GM12878 (cell line): ENCODE measurements at regions not wholly inside any gene's neighbourhood (a gene's known extent, or its start where the extent isn't known, plus 50 kb on each side); places are given as distances from the start of the nearest gene placed in this dataset.

ENCODE experiments used
- CEBPB ChIP-seq, 2 experiments: fragments of 150-350 bp in 1 of 2; IDR thresholded peaks; 2 replicates each; pipeline ENCODE4 v1.6.1; 2012 to 2014; ENCODE audit warnings: low read depth in 2 of 2, low read length in 2 of 2, borderline replicate concordance in 1 of 2, inconsistent platforms in 1 of 2
- EP300 ChIP-seq, 2 experiments: fragments of 150-350 bp in 1 of 2; IDR thresholded peaks; 2 replicates each; pipeline ENCODE4 v1.6.1; 2011 to 2012; ENCODE audit warnings: low read depth in 2 of 2, low read length in 2 of 2, borderline replicate concordance in 1 of 2, improper control_type of control experiment in 1 of 2, inconsistent platforms in 1 of 2; ENCODE audit not compliant: control insufficient read depth in 1 of 2
- MEF2B ChIP-seq: fragments of 450-650 bp; IDR thresholded peaks from 2 replicates; pipeline ENCODE4 v1.6.1; 2018; ENCODE audit warnings: mild to moderate bottlenecking, moderate library complexity; ENCODE audit not compliant: partially characterized antibody, poor library complexity, severe bottlenecking
- POLR2AphosphoS5 ChIP-seq: IDR thresholded peaks from 2 replicates; pipeline ENCODE4 v1.6.1; 2011; ENCODE audit warnings: mild to moderate bottlenecking, low read length, inconsistent platforms
- SMC3 ChIP-seq: IDR thresholded peaks from 2 replicates; pipeline ENCODE4 v1.6.1; 2011; ENCODE audit warnings: low read length, improper control_type of control experiment, borderline replicate concordance
- ZNF274 ChIP-seq: IDR thresholded peaks from one replicate; pipeline ENCODE4 v1.8.0; 2011; ENCODE audit not compliant: insufficient read length, insufficient read depth
- TF ChIP-seq, protein P1 (sequence below), 3 experiments: IDR thresholded peaks in 2 of 3; conservative IDR thresholded peaks in 1 of 3; 2 replicates each; pipeline ENCODE4 v1.5.1; 2011; ENCODE audit warnings: low read depth in 3 of 3, low read length in 3 of 3, mild to moderate bottlenecking in 3 of 3, control low read depth in 2 of 3, moderate library complexity in 2 of 3, inconsistent platforms in 1 of 3, mixed read lengths in 1 of 3; ENCODE audit not compliant: control insufficient read depth in 2 of 3, insufficient read depth in 1 of 3; ENCODE audit errors: extremely low read depth in 1 of 3
- TF ChIP-seq, protein P2 (sequence below): IDR thresholded peaks from 2 replicates; pipeline ENCODE4 v1.6.1; 2012; ENCODE audit warnings: improper control_type of control experiment, low read depth, low read length; ENCODE audit not compliant: insufficient replicate concordance

DNA sequence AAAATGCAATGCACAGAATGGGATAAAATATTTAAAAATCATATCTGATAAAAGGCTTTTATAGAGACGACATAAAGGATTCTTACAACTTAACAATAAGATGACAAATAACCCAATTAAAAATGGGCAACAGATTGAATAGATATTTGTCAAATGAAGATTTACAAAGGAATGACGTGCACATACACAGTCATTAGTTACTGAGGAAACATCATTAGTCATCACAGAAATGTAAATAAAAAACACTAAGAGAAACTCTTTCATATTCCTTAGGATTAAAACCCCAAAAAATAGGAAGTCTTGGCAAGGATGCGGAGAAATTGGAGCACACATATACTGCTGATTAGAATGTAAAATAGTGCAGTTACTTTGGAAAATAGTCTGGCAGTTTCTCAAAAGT lies 1886.0 kb upstream of the CDH6 start:
- no peak for TF ChIP-seq CEBPB (IDR thresholded peaks at IDR 0.05; ENCODE audit: borderline replicate concordance in 1 of 2, low read depth in 2 of 2, low read length in 2 of 2)
- no peak for TF ChIP-seq EP300 (IDR thresholded peaks at IDR 0.05; ENCODE audit: borderline replicate concordance in 1 of 2, control insufficient read depth in 1 of 2, low read depth in 2 of 2, low read length in 2 of 2)
- TF ChIP-seq, protein P1, sequence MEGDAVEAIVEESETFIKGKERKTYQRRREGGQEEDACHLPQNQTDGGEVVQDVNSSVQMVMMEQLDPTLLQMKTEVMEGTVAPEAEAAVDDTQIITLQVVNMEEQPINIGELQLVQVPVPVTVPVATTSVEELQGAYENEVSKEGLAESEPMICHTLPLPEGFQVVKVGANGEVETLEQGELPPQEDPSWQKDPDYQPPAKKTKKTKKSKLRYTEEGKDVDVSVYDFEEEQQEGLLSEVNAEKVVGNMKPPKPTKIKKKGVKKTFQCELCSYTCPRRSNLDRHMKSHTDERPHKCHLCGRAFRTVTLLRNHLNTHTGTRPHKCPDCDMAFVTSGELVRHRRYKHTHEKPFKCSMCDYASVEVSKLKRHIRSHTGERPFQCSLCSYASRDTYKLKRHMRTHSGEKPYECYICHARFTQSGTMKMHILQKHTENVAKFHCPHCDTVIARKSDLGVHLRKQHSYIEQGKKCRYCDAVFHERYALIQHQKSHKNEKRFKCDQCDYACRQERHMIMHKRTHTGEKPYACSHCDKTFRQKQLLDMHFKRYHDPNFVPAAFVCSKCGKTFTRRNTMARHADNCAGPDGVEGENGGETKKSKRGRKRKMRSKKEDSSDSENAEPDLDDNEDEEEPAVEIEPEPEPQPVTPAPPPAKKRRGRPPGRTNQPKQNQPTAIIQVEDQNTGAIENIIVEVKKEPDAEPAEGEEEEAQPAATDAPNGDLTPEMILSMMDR (IDR thresholded peaks at IDR 0.05 in 2 of 3, conservative IDR thresholded peaks at IDR 0.05 in 1 of 3; ENCODE audit: control insufficient read depth in 2 of 3, extremely low read depth in 1 of 3, insufficient read depth in 1 of 3, low read depth in 3 of 3, low read length in 3 of 3), result no peak
- TF ChIP-seq POLR2AphosphoS5, result no peak
- no peak for TF ChIP-seq ZNF274
- no peak for TF ChIP-seq MEF2B
- no peak for TF ChIP-seq SMC3
- TF ChIP-seq, protein P2, sequence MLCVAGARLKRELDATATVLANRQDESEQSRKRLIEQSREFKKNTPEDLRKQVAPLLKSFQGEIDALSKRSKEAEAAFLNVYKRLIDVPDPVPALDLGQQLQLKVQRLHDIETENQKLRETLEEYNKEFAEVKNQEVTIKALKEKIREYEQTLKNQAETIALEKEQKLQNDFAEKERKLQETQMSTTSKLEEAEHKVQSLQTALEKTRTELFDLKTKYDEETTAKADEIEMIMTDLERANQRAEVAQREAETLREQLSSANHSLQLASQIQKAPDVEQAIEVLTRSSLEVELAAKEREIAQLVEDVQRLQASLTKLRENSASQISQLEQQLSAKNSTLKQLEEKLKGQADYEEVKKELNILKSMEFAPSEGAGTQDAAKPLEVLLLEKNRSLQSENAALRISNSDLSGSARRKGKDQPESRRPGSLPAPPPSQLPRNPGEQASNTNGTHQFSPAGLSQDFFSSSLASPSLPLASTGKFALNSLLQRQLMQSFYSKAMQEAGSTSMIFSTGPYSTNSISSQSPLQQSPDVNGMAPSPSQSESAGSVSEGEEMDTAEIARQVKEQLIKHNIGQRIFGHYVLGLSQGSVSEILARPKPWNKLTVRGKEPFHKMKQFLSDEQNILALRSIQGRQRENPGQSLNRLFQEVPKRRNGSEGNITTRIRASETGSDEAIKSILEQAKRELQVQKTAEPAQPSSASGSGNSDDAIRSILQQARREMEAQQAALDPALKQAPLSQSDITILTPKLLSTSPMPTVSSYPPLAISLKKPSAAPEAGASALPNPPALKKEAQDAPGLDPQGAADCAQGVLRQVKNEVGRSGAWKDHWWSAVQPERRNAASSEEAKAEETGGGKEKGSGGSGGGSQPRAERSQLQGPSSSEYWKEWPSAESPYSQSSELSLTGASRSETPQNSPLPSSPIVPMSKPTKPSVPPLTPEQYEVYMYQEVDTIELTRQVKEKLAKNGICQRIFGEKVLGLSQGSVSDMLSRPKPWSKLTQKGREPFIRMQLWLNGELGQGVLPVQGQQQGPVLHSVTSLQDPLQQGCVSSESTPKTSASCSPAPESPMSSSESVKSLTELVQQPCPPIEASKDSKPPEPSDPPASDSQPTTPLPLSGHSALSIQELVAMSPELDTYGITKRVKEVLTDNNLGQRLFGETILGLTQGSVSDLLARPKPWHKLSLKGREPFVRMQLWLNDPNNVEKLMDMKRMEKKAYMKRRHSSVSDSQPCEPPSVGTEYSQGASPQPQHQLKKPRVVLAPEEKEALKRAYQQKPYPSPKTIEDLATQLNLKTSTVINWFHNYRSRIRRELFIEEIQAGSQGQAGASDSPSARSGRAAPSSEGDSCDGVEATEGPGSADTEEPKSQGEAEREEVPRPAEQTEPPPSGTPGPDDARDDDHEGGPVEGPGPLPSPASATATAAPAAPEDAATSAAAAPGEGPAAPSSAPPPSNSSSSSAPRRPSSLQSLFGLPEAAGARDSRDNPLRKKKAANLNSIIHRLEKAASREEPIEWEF, result no peak
